ENCODE measurements at regions not wholly inside any gene's neighbourhood (a gene's known extent, or its start where the extent isn't known, plus 50 kb on each side); places are given as distances from the start of the nearest gene placed in this dataset.

GRCh38 chr2:152894051-152894450 lies 175.6 kb downstream of the ARL6IP6 start (continued):
- TF ChIP-seq NRF1 (IDR thresholded peaks at IDR 0.05; ENCODE audit: low read depth, low read length) (no peak), JUND (IDR thresholded peaks at IDR 0.05) (no peak)

GRCh38 chr2:152890736-152891135 lies 172.3 kb downstream of the ARL6IP6 start:
- Histone ChIP-seq H3K9me3 (no peaks in the 10 kb centered on the region), H3F3A (replicated peaks; ENCODE audit: insufficient read depth) (no peaks in the 10 kb centered on the region), H3K4me2 (no peak overlapping the region), H3K4me1 (ENCODE audit: control insufficient read depth in 1 of 2, insufficient read depth in 2 of 2, low read depth in 1 of 2, low read length in 1 of 2) (no peaks in the 10 kb centered on the region), H3K79me2 (ENCODE audit: insufficient read depth) (no peaks in the 10 kb centered on the region), H3K4me3 (ENCODE audit: low read depth in 2 of 2, low read length in 1 of 2) (no peak overlapping the region), H4K20me1 (ENCODE audit: insufficient read depth) (no peaks in the 10 kb centered on the region), H3K36me3 (replicated peaks in 1 of 2; ENCODE audit: control insufficient read depth in 1 of 2, insufficient read depth in 2 of 2, low read length in 1 of 2) (no peaks in the 10 kb centered on the region), H2AFZ (ENCODE audit: low read depth) (no peak overlapping the region), H3K27me3 (ENCODE audit: insufficient read depth) (no peaks in the 10 kb centered on the region; the same call in 1 of the 2 replicates), H3K27ac (ENCODE audit: low read depth in 2 of 2, low read length in 1 of 2) (no peak overlapping the region), H3K9me2 (no peaks in the 10 kb centered on the region), H3K9ac (no peak overlapping the region)
- POLR2A ChIA-PET = no interaction called here
- CTCF ChIA-PET = interaction anchor here (0.9 kb wide), 1 partner anchor 14 kb away, joined by 3 read pairs; no protein-coding TSS in a partner anchor
- WGBS (ENCODE audit: low lambda C conversion rate) = 7% methylated on average over 2 of the region's 2 CpGs
- DNase-seq = no peak
- TF ChIP-seq REST (IDR thresholded peaks at IDR 0.05; ENCODE audit: low read depth, low read length) (no peak), MXI1 (IDR thresholded peaks at IDR 0.05; ENCODE audit: low read depth, low read length) (no peak), YY1 (IDR thresholded peaks at IDR 0.05; ENCODE audit: low read depth) (no peak), TCF12 (IDR thresholded peaks at IDR 0.05) (no peak), TEAD4 (IDR thresholded peaks at IDR 0.05; ENCODE audit: borderline replicate concordance, insufficient read depth) (no peak), GABPA (IDR thresholded peaks at IDR 0.05; ENCODE audit: low read depth) (no peak), NRF1 (IDR thresholded peaks at IDR 0.05; ENCODE audit: low read depth, low read length) (no peak), TAF1 (IDR thresholded peaks at IDR 0.05; ENCODE audit: borderline replicate concordance, low read depth, low read length) (no peak), CTCF (IDR thresholded peaks at IDR 0.05) (no peak), POLR2AphosphoS5 (IDR thresholded peaks at IDR 0.05; ENCODE audit: low read depth, low read length) (no peak), RXRA (IDR thresholded peaks at IDR 0.05; ENCODE audit: borderline replicate concordance, low read depth) (no peak), EP300 (IDR thresholded peaks at IDR 0.05; ENCODE audit: borderline replicate concordance in 1 of 2, low read depth in 1 of 2, low read length in 1 of 2) (no peak)
